K562 (cell line): ENCODE measurements at regions not wholly inside any gene's neighbourhood (a gene's known extent, or its start where the extent isn't known, plus 50 kb on each side); places are given as distances from the start of the nearest gene placed in this dataset.

Experiments
- ATAC-seq: fragments of 200-7000 bp; cut with Tn5 transposase; 3 replicates; pipeline ENCODE4 v1.9.1; 2020; ENCODE audit warnings: moderate library complexity
- BruUV-seq: library from RNA; stranded (reverse); fragments of 400-500 nt; replicated peaks from 2 replicates; lab custom pipeline; 2021; lab: Mats Ljungman, UMichigan
- CTCF ChIA-PET: fragments of 300-600 bp; formaldehyde crosslinking; extraction: SDS; loops from one replicate; lab custom pipeline; 2021; ENCODE audit warnings: low intra/inter-chr PET ratio; lab: Yijun Ruan, JAX
- POLR2A ChIA-PET: fragments of 300-600, 350-650 bp; sonication (Branson Sonifier 250); formaldehyde crosslinking; extraction: SDS; loops from one replicate; lab custom pipeline; 2021; ENCODE audit warnings: antibody characterized with exemption, inconsistent platforms; lab: Yijun Ruan, JAX
- DNase-seq, 4 experiments: peaks; one replicate each; pipeline versions ENCODE4 v3.0.0 to v3.0.0-alpha.2; 2011 to 2018; ENCODE audit warnings: low spot score in 3 of 4, mixed read lengths in 3 of 4; ENCODE audit errors: extremely low read depth in 1 of 4
- FAIRE-seq: peaks from 2 replicates; lab custom pipeline; 2011; peaks lifted over from hg19 to GRCh38; lab: Jason Lieb, UNC
- H2AFZ ChIP-seq: 2 replicates; pipeline ENCODE4 v1.6.0; 2011; ENCODE audit warnings: low read depth, low read length, control low read depth, inconsistent platforms
- H3K27ac ChIP-seq: fragments of 200-600 bp; 3 replicates; pipeline ENCODE4 v1.8.0; 2011; ENCODE audit warnings: low read depth, mild to moderate bottlenecking, control low read depth, inconsistent platforms, low read length, moderate library complexity, mixed read lengths; ENCODE audit errors: extremely low read depth
- H3K27me3 ChIP-seq, 2 experiments: fragments of 300-600 bp in 1 of 2; 2 replicates in 1 of 2; 3 replicates in 1 of 2; pipeline versions ENCODE4 v1.6.0 to v1.8.0; 2011; ENCODE audit warnings: inconsistent platforms in 2 of 2, low read length in 2 of 2, mild to moderate bottlenecking in 1 of 2, mixed read lengths in 1 of 2, moderate library complexity in 1 of 2; ENCODE audit not compliant: control insufficient read depth in 2 of 2, insufficient read depth in 2 of 2
- H3K36me3 ChIP-seq: fragments of 300-600 bp; 3 replicates; pipeline ENCODE4 v1.8.0; 2011; ENCODE audit warnings: mild to moderate bottlenecking, low read length, inconsistent platforms; ENCODE audit not compliant: control insufficient read depth, insufficient read depth
- H3K4me1 ChIP-seq, 2 experiments: fragments of 200-600 bp in 1 of 2; replicated peaks in 1 of 2; 2 replicates in 1 of 2; 3 replicates in 1 of 2; pipeline versions ENCODE4 v1.5.1 to v1.8.0; 2011; ENCODE audit warnings: inconsistent platforms in 2 of 2, low read length in 2 of 2, mild to moderate bottlenecking in 1 of 2, mixed read lengths in 1 of 2, moderate library complexity in 1 of 2; ENCODE audit not compliant: control insufficient read depth in 2 of 2, insufficient read depth in 2 of 2
- H3K4me2 ChIP-seq: 2 replicates; pipeline ENCODE4 v1.6.1; 2011; ENCODE audit warnings: low read length, control low read depth, inconsistent platforms, mixed read lengths; ENCODE audit not compliant: insufficient read depth
- H3K4me3 ChIP-seq: fragments of 200-600 bp; sonication (generic), shearing (Covaris generic); 2 replicates; pipeline ENCODE4 v1.5.1; 2016; ENCODE audit warnings: control low read depth, inconsistent platforms
- H3K79me2 ChIP-seq: fragments of 200-600 bp; 3 replicates; pipeline ENCODE4 v1.8.0; 2011; ENCODE audit warnings: low read length, inconsistent platforms; ENCODE audit not compliant: control insufficient read depth, insufficient read depth
- H3K9ac ChIP-seq, 2 experiments: 2 replicates each; pipeline versions ENCODE4 v1.6.0 to v1.6.1; 2011; ENCODE audit warnings: low read depth in 2 of 2, low read length in 2 of 2, control low read depth in 1 of 2, inconsistent platforms in 1 of 2, mild to moderate bottlenecking in 1 of 2, mixed read lengths in 1 of 2; ENCODE audit not compliant: insufficient read depth in 1 of 2
- H3K9me1 ChIP-seq: one replicate; pipeline ENCODE4 v1.6.0; 2011; ENCODE audit warnings: inconsistent platforms, mild to moderate bottlenecking, low read length, moderate library complexity; ENCODE audit not compliant: control insufficient read depth, insufficient read depth
- H3K9me3 ChIP-seq: replicated peaks from 2 replicates; pipeline ENCODE4 v1.5.1; 2011; ENCODE audit warnings: low read depth, low read length, inconsistent platforms; ENCODE audit not compliant: control insufficient read depth, insufficient read depth
- H4K20me1 ChIP-seq: replicated peaks from 2 replicates; pipeline ENCODE4 v1.6.1; 2011; ENCODE audit warnings: low read length, inconsistent platforms, mixed read lengths; ENCODE audit not compliant: control insufficient read depth, insufficient read depth
- DMBX1 ChIP-seq: fragments of 250-450 bp; sonication (Bioruptor Pico); IDR thresholded peaks from 2 replicates; pipeline ENCODE4 v1.8.0; 2022; ENCODE audit warnings: inconsistent platforms, mild to moderate bottlenecking, moderate library complexity, borderline replicate concordance
- KDM4B ChIP-seq, 2 experiments: fragments of 450-650 bp in 1 of 2; sonication (generic) in 1 of 2; IDR thresholded peaks; 2 replicates each; pipeline ENCODE4 v1.6.1; 2016 to 2017; ENCODE audit warnings: borderline replicate concordance in 2 of 2, antibody characterized with exemption in 1 of 2, low read depth in 1 of 2, mild to moderate bottlenecking in 1 of 2
- KLF13 ChIP-seq: fragments of 450-650 bp; IDR thresholded peaks from 2 replicates; pipeline ENCODE4 v1.6.1; 2016; ENCODE audit warnings: missing genetic modification characterization, low read depth, mild to moderate bottlenecking, missing compliant biosample characterization, moderate library complexity, borderline replicate concordance
- NCOR1 ChIP-seq: fragments of 450-650 bp; IDR thresholded peaks from 2 replicates; pipeline ENCODE4 v1.6.1; 2016; ENCODE audit warnings: mild to moderate bottlenecking, moderate library complexity
- RHOXF2B ChIP-seq: fragments of 250-450 bp; sonication (Bioruptor Pico); conservative IDR thresholded peaks from 2 replicates; pipeline ENCODE4 v1.5.1; 2021
- SP2 ChIP-seq: IDR thresholded peaks from 2 replicates; pipeline ENCODE4 v1.6.1; 2011; ENCODE audit warnings: mild to moderate bottlenecking, low read depth, low read length, moderate library complexity; ENCODE audit not compliant: poor library complexity, severe bottlenecking; ENCODE audit errors: extremely low read depth
- U2AF1 ChIP-seq: fragments of 200-400 bp; formaldehyde crosslinking; optimal IDR thresholded peaks from 2 replicates; pipeline ENCODE3; 2017; ENCODE audit warnings: mild to moderate bottlenecking, low read depth, low read length, moderate library complexity
- ZBED1 ChIP-seq: IDR thresholded peaks from 2 replicates; pipeline ENCODE4 v1.6.1; 2014
- ZNF217 ChIP-seq: sonication (generic); formaldehyde crosslinking; IDR thresholded peaks from 2 replicates; pipeline ENCODE4 v1.8.0; 2022; ENCODE audit warnings: mild to moderate bottlenecking, missing genetic modification reagents
- WGBS: fragments of 100-300 bp; shearing (Covaris generic); methylation state at CpG from one replicate; pipeline ENCODE4 v1.1.6; 2016; ENCODE audit warnings: low coverage, mixed read lengths; ENCODE audit not compliant: insufficient coverage; ENCODE audit errors: missing lambda C conversion rate; 5-methylcytosine and 5-hydroxymethylcytosine counted together
- in situ Hi-C: fragments of 300-500 bp; cut with MboI; formaldehyde crosslinking; loops from 4 replicates; pipeline ENCODE4 v1.15.0; 2018; ENCODE audit warnings: inconsistent platforms, mixed read lengths
- intact Hi-C: fragments of 100-400 bp; cut with micrococcal nuclease; formaldehyde crosslinking; loops from 2 replicates; pipeline ENCODE4 v1.14.2; 2022
- TF ChIP-seq, protein P1 (sequence below): sonication (generic); formaldehyde crosslinking; IDR thresholded peaks from 2 replicates; pipeline ENCODE4 v1.8.0; 2022; ENCODE audit warnings: missing genetic modification reagents, mild to moderate bottlenecking, moderate library complexity, borderline replicate concordance
- TF ChIP-seq, protein P2 (sequence below): fragments of 250-450 bp; sonication (Bioruptor Pico); IDR thresholded peaks from 2 replicates; pipeline ENCODE4 v1.8.0; 2021; ENCODE audit warnings: borderline replicate concordance, mild to moderate bottlenecking, moderate library complexity; ENCODE audit not compliant: poor library complexity, severe bottlenecking

DNA sequence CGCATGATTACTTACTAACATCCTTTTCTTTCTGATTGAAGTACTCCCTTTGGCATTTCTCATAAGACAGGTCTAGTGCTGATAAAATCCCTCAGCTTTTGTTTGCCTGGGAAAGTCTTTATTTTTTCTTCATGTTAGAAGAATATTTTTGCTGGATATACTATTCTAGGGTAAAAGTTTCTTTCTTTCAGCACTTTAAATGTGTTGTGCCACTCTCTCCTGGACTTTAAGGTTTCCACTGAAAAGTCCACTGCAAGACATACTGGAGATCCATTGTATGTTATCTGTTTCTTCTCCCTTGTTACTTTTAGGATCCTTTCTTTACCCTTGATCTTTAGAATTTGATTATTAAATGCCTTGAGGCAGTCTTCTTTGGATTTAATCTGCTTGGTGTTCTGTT lies 796.7 kb downstream of the UQCRFS1 start:
- H3K4me2 ChIP-seq: no peak overlapping the region
- ATAC-seq: no peak
- ChIA-PET POLR2A (interaction anchor here (1.3 to 1.6 kb wide), 2 partner anchors 9 to 15 kb away, joined by 3 read pairs; no protein-coding TSS in a partner anchor), CTCF (no interaction called here)
- FAIRE-seq: no peak
- H3K79me2 ChIP-seq: no peaks in the 10 kb centered on the region
- no peak overlapping the region for H3K9ac ChIP-seq
- DNase-seq: no peak
- H4K20me1 ChIP-seq: 0 out of 2 replicates have a peak, but pooled peaks cover 4% of the 10 kb centered on the region
- no peaks in the 10 kb centered on the region for H3K9me1 ChIP-seq
- no peaks in the 10 kb centered on the region for H3K9me3 ChIP-seq
- H3K4me1 ChIP-seq: no peaks in the 10 kb centered on the region
- TF ChIP-seq ZBED1: no peak
- TF ChIP-seq SP2: no peak
- TF ChIP-seq KLF13 (tag): no peak
- TF ChIP-seq, protein P1, sequence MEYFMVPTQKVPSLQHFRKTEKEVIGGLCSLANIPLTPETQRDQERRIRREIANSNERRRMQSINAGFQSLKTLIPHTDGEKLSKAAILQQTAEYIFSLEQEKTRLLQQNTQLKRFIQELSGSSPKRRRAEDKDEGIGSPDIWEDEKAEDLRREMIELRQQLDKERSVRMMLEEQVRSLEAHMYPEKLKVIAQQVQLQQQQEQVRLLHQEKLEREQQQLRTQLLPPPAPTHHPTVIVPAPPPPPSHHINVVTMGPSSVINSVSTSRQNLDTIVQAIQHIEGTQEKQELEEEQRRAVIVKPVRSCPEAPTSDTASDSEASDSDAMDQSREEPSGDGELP (CRISPR knock-in tag): no peak
- TF ChIP-seq NCOR1: no peak
- TF ChIP-seq U2AF1: no peak
- TF ChIP-seq RHOXF2B (CRISPR knock-in tag): no peak
- TF ChIP-seq, protein P2, sequence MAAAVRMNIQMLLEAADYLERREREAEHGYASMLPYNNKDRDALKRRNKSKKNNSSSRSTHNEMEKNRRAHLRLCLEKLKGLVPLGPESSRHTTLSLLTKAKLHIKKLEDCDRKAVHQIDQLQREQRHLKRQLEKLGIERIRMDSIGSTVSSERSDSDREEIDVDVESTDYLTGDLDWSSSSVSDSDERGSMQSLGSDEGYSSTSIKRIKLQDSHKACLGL (CRISPR knock-in tag): no peak
- no peak for TF ChIP-seq KDM4B (IDR thresholded peaks at IDR 0.05; ENCODE audit: borderline replicate concordance in 2 of 2, low read depth in 1 of 2)
- no peak for TF ChIP-seq ZNF217 (CRISPR knock-in tag)
- TF ChIP-seq DMBX1 (CRISPR knock-in tag): no peak
- TF ChIP-seq, all 486 proteins: peak for 0
- intact Hi-C loops (no loop called here), in situ Hi-C loops (no loop called here)
- BruUV-seq: no TSS peak
- H3K27me3 ChIP-seq: no peaks in the 10 kb centered on the region
- WGBS: 62% methylated on average over 1 of the region's 1 CpG
- no peak overlapping the region for H2AFZ ChIP-seq
- H3K27ac ChIP-seq: no peak overlapping the region
- peaks cover 3% of the 10 kb centered on the region; the same call in 1 of the 3 replicates for H3K36me3 ChIP-seq
- no peak overlapping the region for H3K4me3 ChIP-seq
